GM12878 (cell line): ENCODE measurements at regions not wholly inside any gene's neighbourhood (a gene's known extent, or its start where the extent isn't known, plus 50 kb on each side); places are given as distances from the start of the nearest gene placed in this dataset.

Source experiments
- CREB1 ChIP-seq: IDR thresholded peaks from 2 replicates; pipeline ENCODE4 v1.6.1; 2012; ENCODE audit warnings: low read depth, mild to moderate bottlenecking, inconsistent platforms
- CTCF ChIP-seq, 3 experiments: IDR thresholded peaks in 2 of 3; conservative IDR thresholded peaks in 1 of 3; 2 replicates each; pipeline ENCODE4 v1.5.1; 2011; ENCODE audit warnings: low read depth in 3 of 3, low read length in 3 of 3, mild to moderate bottlenecking in 3 of 3, control low read depth in 2 of 3, moderate library complexity in 2 of 3, inconsistent platforms in 1 of 3, mixed read lengths in 1 of 3; ENCODE audit not compliant: control insufficient read depth in 2 of 3, insufficient read depth in 1 of 3; ENCODE audit errors: extremely low read depth in 1 of 3
- EZH2 ChIP-seq: IDR thresholded peaks from 2 replicates; pipeline ENCODE4 v1.6.1; 2012; ENCODE audit warnings: low read depth, mild to moderate bottlenecking, control low read depth, inconsistent platforms, low read length, borderline replicate concordance; ENCODE audit not compliant: control insufficient read depth
- NFIC ChIP-seq: IDR thresholded peaks from 2 replicates; pipeline ENCODE4 v1.6.1; 2012; ENCODE audit warnings: low read depth, mild to moderate bottlenecking, inconsistent platforms, low read length, moderate library complexity
- POLR2A ChIP-seq: IDR thresholded peaks from 2 replicates; pipeline ENCODE4 v1.6.1; 2011; ENCODE audit warnings: low read depth, mild to moderate bottlenecking, low read length
- RCOR1 ChIP-seq: conservative IDR thresholded peaks from 2 replicates; pipeline ENCODE4 v1.6.1; 2012; ENCODE audit warnings: low read depth, low read length, improper control_type of control experiment
- USF2 ChIP-seq: IDR thresholded peaks from 2 replicates; pipeline ENCODE4 v1.6.1; 2011; ENCODE audit warnings: low read depth, low read length, improper control_type of control experiment, borderline replicate concordance
- ZNF274 ChIP-seq: IDR thresholded peaks from one replicate; pipeline ENCODE4 v1.8.0; 2011; ENCODE audit not compliant: insufficient read length, insufficient read depth
- TF ChIP-seq, protein P1 (sequence below): fragments of 450-650 bp; IDR thresholded peaks from 2 replicates; pipeline ENCODE4 v1.6.1; 2016; ENCODE audit warnings: mild to moderate bottlenecking

DNA sequence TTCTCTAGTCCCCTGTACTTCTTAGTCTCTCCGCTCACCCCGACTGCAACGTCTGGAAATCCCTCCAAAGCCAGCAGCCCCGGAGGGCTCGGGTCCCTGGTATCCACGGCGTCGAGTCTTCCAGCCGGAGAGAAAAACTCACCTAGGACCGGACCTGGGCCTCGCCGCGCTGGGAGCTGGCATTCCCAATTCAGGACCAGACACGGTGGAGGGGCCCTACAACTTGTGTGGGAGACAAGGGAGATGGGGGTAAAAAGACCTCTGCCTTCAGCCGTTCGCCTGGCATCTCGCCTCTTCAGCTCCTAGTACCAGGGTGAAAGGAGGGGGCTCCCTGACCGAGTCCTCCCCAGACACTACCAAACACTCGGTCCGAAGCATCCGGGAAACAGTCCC lies 64.3 kb downstream of the GPX5 start:
- TF ChIP-seq CREB1 (no peak), POLR2A (no peak), ZNF274 (no peak), USF2 (no peak), CTCF (IDR thresholded peaks at IDR 0.05 in 2 of 3, conservative IDR thresholded peaks at IDR 0.05 in 1 of 3; ENCODE audit: control insufficient read depth in 2 of 3, extremely low read depth in 1 of 3, insufficient read depth in 1 of 3, low read depth in 3 of 3, low read length in 3 of 3) (no peak), EZH2 (no peak), RCOR1 (no peak), NFIC (no peak)
- TF ChIP-seq, protein P1, sequence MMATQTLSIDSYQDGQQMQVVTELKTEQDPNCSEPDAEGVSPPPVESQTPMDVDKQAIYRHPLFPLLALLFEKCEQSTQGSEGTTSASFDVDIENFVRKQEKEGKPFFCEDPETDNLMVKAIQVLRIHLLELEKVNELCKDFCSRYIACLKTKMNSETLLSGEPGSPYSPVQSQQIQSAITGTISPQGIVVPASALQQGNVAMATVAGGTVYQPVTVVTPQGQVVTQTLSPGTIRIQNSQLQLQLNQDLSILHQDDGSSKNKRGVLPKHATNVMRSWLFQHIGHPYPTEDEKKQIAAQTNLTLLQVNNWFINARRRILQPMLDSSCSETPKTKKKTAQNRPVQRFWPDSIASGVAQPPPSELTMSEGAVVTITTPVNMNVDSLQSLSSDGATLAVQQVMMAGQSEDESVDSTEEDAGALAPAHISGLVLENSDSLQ = no peak
